Pons (tissue), 1 donor: ENCODE measurements at regions not wholly inside any gene's neighbourhood (a gene's known extent, or its start where the extent isn't known, plus 50 kb on each side); places are given as distances from the start of the nearest gene placed in this dataset.
"Not testable (repeated sequence)": the region's sequence is repeated elsewhere in the genome, so short reads cannot be mapped to it uniquely, and the experiment has no call there.

ENCODE experiments used
- DNase-seq: peaks from one replicate; pipeline ENCODE4 v3.0.0-alpha.2; 2016; ENCODE audit warnings: low spot score

GRCh38 chr9:100639854-100640253 lies 62.0 kb downstream of the CAVIN4 start:
- DNase-seq: no peak

DNA sequence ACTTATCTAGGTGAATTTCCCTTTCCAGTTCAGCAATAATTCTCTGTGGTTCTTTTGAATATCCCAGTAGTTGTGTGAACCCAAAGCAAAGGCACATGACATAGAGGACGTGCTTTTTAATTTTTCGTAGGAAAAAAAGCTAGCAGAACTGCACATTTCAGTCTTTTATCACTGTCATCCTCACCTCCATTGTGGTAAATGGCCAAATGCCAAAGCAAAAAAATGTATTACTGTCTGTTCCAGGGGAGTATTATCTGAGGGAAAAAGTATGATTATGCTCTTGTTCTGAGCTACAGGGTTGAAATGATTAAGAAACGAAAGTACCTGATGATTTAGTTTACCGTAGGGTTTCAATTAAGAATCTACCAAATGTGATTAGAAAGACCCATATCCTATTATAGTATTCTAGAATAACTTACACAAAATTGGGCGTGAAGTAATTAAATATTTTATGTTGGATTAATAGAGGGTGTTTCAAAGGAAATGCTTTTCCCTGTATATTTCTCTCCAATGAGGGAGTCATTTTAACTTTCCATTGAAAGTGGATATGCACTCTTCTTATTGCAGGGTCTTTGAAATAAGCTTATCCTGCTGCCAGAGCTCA lies 62.7 kb downstream of the CAVIN4 start:
- DNase-seq: no peak

DNA sequence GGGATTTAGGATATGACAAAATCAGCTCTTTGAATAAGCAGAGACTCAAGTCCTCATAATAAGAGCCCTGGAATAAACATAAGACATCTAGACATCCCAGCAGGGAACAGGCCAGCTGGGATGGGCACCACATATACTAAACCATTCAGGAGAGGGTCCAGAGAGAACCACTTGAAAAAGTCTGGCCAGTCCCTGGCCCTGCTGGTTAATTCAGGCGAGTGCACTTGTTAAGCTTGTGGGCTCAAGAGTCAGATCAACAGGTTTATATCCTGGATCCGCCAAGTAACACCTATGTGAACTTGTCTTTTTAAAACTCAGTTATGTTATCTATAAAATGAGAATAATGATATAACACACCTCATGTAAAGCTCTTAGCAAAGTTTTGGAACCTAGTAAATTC lies 63.3 kb downstream of the CAVIN4 start:
- DNase-seq: no peak

DNA sequence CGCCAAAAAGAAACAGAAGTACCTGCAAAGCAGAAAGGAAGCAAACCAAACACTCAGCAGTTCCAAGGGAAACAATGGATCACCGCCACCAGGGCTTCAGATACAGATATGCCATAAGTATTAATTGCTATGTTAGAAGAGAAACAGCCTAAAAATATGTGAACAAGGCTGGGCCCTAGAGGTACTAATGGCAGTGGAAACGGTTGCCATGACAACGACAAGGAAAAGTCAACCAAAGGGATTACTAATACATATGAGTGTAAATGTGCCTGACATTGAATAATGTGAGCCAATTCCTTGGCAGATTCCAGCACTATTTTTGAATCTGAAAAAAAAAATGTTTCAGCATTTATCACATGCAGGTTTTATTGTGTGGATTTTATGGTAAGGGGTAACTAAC lies 75.0 kb downstream of the CAVIN4 start:
- DNase-seq: no peak

GRCh38 chr9:100653643-100654334 lies 75.9 kb downstream of the CAVIN4 start:
- DNase-seq: no peak

DNA sequence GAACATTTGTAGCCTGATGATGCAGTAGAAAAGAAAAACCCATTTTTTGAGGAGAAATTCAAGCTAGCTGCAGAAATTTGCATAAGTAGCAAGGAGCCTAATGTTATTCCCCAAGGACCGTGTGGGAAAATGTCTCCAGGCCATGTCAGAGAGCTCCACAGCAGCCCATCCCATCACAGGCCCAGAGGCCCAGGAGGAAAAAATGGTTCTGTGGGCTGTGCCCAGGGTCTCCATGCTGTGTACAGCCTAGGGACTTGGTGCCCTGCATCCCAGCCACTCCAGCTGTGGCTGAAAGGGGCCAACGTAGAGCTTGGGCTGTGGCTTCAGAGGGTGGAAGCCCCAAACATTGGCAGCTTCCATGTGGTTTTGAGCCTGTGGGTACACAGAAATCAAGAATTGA lies 79.0 kb downstream of the CAVIN4 start:
- DNase-seq: not testable (repeated sequence)

- no peak for DNase-seq
Measured at GRCh38 chr9:100661668-100662067, 83.8 kb downstream of the CAVIN4 start.

DNA sequence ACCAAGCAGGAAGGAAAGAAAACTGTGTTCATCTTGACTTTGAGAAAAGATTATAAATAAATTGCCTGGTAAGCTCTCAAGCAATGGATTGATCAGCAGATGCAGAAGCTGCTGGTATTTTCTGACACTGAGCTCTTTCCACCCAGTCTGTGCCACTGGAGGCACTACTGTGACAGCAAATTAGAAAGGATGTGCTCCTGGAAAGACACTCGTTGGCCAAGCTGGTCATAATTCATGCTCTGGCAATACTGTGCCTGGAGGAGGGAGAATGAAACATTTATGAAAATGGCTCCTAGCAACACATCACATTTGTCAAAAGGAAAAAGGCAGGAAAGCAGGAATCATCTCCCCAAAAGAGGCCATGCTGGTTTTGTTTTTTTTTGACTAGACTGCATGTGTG lies 84.2 kb downstream of the CAVIN4 start:
- DNase-seq: peak; percentile 8

DNA sequence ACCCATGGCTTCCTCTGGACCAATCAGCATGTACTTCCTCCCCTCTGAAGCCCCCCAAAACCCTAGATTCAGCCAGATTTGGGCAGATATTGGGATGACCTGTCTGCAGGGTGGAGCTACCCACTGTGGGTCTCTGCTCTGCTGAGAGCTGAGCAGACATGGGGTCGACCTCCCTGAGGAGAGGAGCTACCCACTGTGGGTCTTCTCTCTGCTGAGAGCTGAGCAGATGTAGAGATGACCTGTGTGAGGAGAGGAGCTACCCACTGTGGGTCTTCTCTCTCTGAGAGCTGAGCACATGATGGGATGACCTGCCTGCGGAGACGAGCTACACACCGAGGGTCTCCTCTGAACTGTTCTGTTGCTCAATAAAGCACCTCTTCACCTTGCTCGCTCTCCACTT lies 89.6 kb downstream of the CAVIN4 start:
- no peak for DNase-seq

DNA sequence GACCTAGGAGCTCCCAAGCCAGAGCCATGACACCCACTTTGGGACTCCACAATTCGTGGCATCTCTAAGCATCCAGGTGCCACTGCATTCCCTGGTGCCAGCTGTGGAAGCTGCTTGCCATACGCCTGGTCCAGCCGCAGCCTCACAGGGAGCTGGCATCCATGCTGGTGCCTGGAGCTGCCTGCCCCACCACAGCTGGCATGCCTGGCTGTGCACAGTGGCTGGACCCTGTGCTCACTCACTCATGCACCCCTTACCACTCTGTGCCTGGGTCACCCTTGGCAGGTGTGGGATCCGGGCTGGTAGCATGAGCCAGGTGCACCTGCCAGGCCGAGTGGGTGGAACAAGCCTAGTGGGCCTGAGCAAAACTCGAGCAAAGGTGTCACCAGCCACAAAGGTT lies 90.1 kb downstream of the CAVIN4 start:
- DNase-seq: no peak

- DNase-seq: no peak
Measured at GRCh38 chr9:100669968-100670367, 92.1 kb downstream of the CAVIN4 start.

DNA sequence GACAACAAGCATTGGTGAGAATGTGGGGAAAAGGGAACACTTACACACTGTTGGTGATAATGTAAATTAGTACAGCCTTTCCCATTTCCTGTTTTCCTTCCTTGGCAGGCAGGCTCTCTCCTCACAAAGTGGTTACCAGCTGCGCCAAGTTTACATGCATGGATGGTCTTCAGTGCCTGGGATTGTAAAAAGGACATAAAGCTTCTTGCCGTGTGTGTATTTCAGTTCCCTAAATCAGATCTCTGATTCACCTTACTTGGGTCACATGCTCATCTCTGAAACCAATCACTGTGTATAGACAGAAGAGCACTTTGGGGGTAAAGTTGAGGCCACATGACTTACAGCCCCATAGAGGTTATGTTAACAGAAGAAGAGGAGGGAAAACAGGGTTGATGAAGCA lies 92.8 kb downstream of the CAVIN4 start:
- no peak for DNase-seq

DNA sequence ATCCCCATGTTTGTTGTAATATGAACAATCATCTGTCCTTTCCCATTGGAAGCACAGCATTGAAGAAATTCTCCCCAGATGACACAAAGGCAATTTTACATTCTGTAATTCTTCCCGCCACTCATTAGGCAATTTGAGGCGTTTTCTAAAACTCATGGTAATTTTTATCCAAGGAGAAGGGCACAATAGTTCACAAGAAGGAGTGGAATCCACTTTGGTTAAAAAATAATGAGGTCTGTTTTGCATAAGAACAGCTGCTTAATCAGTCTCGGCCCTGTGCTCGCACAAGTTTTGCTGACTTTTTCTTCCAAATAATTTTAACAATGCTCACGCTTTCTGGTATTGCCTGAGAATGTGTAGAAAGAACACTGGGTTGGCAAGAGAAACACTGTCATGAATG lies 94.0 kb downstream of the CAVIN4 start:
- DNase-seq: no peak

DNA sequence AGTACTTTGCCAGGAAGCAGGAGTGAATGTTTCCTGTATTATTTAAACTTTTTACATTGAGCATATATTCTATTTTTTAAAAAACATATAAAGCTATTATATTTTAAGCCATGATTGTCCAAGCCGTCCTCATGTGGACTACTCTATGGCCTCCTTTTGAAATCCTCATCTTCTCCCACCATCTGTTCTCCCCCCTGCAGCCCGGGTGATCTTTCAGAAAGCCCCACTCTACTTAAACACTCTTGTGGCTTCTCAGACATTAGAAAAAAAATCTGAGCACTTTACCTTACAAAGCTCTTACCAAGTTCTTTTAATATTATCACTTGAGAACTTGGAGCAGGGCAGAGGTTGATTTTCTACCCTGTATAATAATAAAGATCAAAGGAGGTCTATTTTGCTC lies 95.4 kb downstream of the CAVIN4 start:
- no peak for DNase-seq

DNA sequence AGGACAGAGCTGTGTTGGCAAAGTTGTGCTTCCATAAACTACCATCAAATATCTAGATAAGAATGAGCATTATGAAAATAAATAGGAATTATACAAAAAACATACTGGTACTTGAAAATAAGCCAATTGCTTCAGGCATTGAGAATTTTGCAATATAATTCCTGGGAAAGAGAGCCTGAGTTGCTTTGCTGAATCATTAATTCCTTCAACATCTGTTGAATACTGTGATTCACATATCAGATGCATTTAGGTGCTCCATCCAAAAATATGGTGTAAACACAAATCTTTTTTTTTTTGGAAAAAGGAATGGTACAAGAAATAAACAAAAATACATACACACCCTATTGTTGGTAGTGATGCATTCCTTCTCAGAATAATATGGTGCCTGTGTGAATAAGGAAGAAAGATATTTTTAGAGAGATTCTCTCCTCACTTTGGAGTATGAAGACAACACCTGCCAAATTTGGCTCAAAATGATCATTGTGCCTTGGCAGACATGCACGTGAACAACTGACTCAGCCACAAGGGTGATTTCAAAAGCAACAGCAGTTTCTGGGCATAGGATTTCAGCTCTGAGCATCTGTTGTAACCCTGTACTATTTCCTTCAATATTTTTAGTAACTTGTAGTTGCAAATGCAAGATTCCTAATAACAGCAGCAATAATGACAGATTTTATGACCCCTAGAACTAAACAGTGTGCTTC lies 96.7 kb downstream of the CAVIN4 start:
- DNase-seq: peak; percentile 12

GRCh38 chr9:100679834-100680233 lies 102.0 kb downstream of the CAVIN4 start:
- no peak for DNase-seq

DNA sequence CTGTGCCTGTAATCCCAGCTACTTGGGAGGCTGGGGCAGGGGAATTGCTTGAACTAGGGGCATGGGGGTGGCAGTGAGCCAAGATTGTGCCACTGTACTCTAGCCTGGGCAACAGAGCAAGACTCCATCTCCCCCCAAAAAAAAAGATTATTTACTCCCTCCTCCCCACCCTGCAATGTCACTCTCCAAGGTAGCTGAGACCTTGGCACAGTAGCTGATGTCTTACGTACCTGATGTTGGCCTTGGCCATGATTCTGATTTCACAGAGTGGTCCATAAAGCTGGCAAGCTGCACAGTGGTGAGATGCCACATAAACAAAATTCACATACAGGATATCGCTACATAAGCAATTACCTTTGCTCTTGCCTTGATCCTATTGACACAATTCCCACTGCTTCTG lies 108.5 kb downstream of the CAVIN4 start:
- DNase-seq: no peak

DNA sequence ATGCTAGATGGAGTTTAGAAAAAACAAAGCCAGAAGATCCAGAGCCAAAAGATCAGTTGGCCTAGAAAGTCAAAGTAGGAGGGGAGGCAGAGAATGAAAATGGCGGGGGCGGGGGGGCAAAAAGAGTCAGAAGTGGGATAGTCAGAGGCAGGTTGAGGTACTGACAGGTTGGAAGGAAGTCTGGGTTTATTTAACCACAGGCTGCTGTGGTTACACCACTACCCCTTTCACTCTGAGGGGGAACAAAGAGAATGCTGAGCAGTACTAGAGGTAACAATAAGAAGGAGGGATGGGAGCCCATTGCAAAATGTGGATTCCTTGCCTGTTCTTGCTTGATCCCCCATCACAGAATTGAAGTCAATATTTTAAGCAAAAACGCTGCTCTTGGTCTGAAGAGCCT lies 111.8 kb downstream of the CAVIN4 start:
- no peak for DNase-seq

- DNase-seq: no peak
Measured at GRCh38 chr9:100690438-100690837, 112.6 kb downstream of the CAVIN4 start.

DNA sequence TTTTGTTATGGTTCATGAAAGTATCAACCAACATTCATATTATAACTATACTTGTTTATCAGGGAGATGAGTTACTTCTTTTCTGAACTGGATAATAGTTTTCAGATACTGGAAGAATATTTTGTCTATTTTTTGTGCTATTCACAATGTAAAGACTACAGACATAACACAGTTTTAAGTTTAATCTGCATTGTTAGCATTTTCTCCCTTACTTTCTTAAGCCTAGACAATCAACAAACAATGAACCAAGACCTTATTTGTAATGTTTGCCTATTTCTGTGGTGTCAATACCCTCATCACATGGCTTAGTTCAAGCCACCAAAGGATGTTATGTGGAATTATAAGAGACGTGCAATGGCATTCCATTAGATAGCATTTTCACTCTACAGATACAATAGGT lies 119.5 kb downstream of the CAVIN4 start:
- no peak for DNase-seq

DNA sequence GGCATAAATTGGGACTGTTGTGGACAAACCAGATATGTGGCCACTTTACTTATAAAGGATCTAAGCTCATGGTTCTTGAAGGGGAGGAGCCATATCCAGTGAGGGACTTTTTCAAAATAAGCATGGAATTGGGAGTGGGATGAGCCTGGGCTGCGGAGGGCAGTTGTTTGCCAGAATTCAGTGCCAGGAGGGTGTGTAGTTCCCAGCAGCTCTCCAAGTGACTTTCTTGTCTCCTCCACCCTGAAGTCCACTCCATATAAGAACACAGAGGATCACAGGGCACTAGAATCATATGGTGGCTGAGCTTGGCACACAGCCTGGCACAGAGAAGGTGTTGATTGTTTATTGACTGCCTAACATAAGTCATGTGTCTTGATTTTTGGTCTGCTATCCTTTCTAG lies 121.1 kb downstream of the CAVIN4 start:
- DNase-seq: no peak

DNA sequence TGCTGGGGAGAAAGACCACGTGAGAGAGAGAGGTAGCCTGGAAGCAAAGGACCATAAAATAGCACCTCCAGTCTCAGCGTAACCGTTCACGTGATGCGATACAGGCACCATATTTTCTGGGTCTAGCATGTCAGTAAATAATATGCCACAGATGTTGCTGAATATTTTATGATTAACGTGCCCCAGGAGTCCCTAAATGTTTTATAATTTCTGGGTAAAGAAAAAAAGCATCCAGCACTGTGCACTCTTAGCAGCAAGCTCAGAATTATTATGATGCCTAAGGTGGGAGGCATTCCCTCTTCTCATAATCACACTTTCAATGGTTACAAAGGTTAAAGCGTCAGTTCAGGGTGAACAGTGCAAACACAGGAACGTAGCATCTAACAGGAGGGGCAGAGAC lies 121.8 kb downstream of the CAVIN4 start:
- no peak for DNase-seq

GRCh38 chr9:100700689-100701318 lies 122.9 kb downstream of the CAVIN4 start:
- DNase-seq: peak; percentile 44
